Neural progenitor cell (in vitro differentiated cells): ENCODE measurements at regions not wholly inside any gene's neighbourhood (a gene's known extent, or its start where the extent isn't known, plus 50 kb on each side); places are given as distances from the start of the nearest gene placed in this dataset.

Source experiments
- DNase-seq: peaks from one replicate; pipeline ENCODE4 v3.0.0-alpha.2; 2016; ENCODE audit warnings: low spot score
- H2AFZ ChIP-seq: fragments of 200-600 bp; sonication (generic); replicated peaks from 2 replicates; pipeline ENCODE4 v1.6.1; 2016; ENCODE audit warnings: antibody characterized with exemption
- H3F3A ChIP-seq: fragments of 200-600 bp; sonication (generic); 2 replicates; pipeline ENCODE4 v1.6.1; 2016; ENCODE audit warnings: antibody characterized with exemption, low read depth
- H3K27ac ChIP-seq: fragments of 200-600 bp; sonication (generic); 2 replicates; pipeline ENCODE4 v1.5.1; 2016; ENCODE audit warnings: mild to moderate bottlenecking
- H3K27me3 ChIP-seq: fragments of 200-600 bp; sonication (generic); 2 replicates; pipeline ENCODE4 v1.6.1; 2016; ENCODE audit warnings: mild to moderate bottlenecking, moderate library complexity
- H3K36me3 ChIP-seq: fragments of 200-600 bp; sonication (generic); 2 replicates; pipeline ENCODE4 v1.5.1; 2016
- H3K4me1 ChIP-seq: fragments of 200-600 bp; sonication (generic); 2 replicates; pipeline ENCODE4 v1.6.1; 2016; ENCODE audit warnings: mixed run types
- H3K4me2 ChIP-seq: fragments of 200-600 bp; sonication (generic); 2 replicates; pipeline ENCODE4 v1.6.1; 2016
- H3K4me3 ChIP-seq: fragments of 200-600 bp; sonication (generic); 2 replicates; pipeline ENCODE4 v1.5.1; 2016
- H3K79me2 ChIP-seq: fragments of 200-600 bp; sonication (generic); 2 replicates; pipeline ENCODE4 v1.6.1; 2016; ENCODE audit warnings: low read depth
- H3K9ac ChIP-seq: fragments of 200-600 bp; sonication (generic); 2 replicates; pipeline ENCODE4 v1.6.1; 2016
- H3K9me3 ChIP-seq: fragments of 200-600 bp; sonication (generic); 2 replicates; pipeline ENCODE4 v1.5.1; 2016; ENCODE audit warnings: low read depth
- H4K20me1 ChIP-seq: fragments of 200-600 bp; sonication (generic); 2 replicates; pipeline ENCODE4 v1.6.1; 2016; ENCODE audit warnings: low read depth
- H3K27ac Mint-ChIP-seq: 3 replicates; pipeline ENCODE4 v1.8.0; 2021; ENCODE audit warnings: mixed read lengths
- H3K27me3 Mint-ChIP-seq: 2 replicates; pipeline ENCODE4 v1.8.0; 2022; ENCODE audit warnings: low read depth, mild to moderate bottlenecking, inconsistent platforms, moderate library complexity, mixed read lengths; ENCODE audit not compliant: insufficient read depth
- H3K36me3 Mint-ChIP-seq: 3 replicates; pipeline ENCODE4 v1.8.0; 2021; ENCODE audit warnings: mixed read lengths
- H3K4me1 Mint-ChIP-seq: 3 replicates; pipeline ENCODE4 v1.8.0; 2021; ENCODE audit warnings: mixed read lengths
- H3K4me3 Mint-ChIP-seq: 3 replicates; pipeline ENCODE4 v1.8.0; 2021; ENCODE audit warnings: mild to moderate bottlenecking, moderate library complexity, mixed read lengths
- H3K9me3 Mint-ChIP-seq: 3 replicates; pipeline ENCODE4 v1.8.0; 2020; ENCODE audit warnings: mixed read lengths
- EZH2 ChIP-seq: fragments of 200-600 bp; sonication (generic); IDR thresholded peaks from 2 replicates; pipeline ENCODE4 v1.6.1; 2017; ENCODE audit warnings: antibody characterized with exemption, mild to moderate bottlenecking, moderate library complexity
- EZH2phosphoT487 ChIP-seq: fragments of 200-600 bp; sonication (generic); IDR thresholded peaks from 2 replicates; pipeline ENCODE4 v1.6.1; 2017; ENCODE audit warnings: antibody characterized with exemption
- TF ChIP-seq, protein P1 (sequence below): fragments of 200-600 bp; sonication (generic); IDR thresholded peaks from 2 replicates; pipeline ENCODE4 v1.5.1; 2017; ENCODE audit warnings: antibody characterized with exemption, mild to moderate bottlenecking

- peaks cover 40% of the 10 kb centered on the region for H3K4me1 Mint-ChIP-seq
- Histone ChIP-seq H3K9ac (no peak overlapping the region), H3K4me2 (no peak overlapping the region), H3K27ac (no peak overlapping the region), H2AFZ (no peak overlapping the region), H3K4me1 (peaks cover 17% of the 10 kb centered on the region), H3K36me3 (no peaks in the 10 kb centered on the region), H3F3A (no peaks in the 10 kb centered on the region), H3K9me3 (no peaks in the 10 kb centered on the region), H3K4me3 (no peak overlapping the region), H3K27me3 (no peaks in the 10 kb centered on the region), H3K79me2 (no peaks in the 10 kb centered on the region), H4K20me1 (no peaks in the 10 kb centered on the region)
- H3K4me3 Mint-ChIP-seq = no peak overlapping the region
- H3K36me3 Mint-ChIP-seq = no peaks in the 10 kb centered on the region
- peaks cover 3% of the 10 kb centered on the region for H3K27me3 Mint-ChIP-seq
- H3K9me3 Mint-ChIP-seq = no peaks in the 10 kb centered on the region
- no peak for DNase-seq
- TF ChIP-seq EZH2phosphoT487 (no peak), EZH2 (no peak)
- TF ChIP-seq, protein P1, sequence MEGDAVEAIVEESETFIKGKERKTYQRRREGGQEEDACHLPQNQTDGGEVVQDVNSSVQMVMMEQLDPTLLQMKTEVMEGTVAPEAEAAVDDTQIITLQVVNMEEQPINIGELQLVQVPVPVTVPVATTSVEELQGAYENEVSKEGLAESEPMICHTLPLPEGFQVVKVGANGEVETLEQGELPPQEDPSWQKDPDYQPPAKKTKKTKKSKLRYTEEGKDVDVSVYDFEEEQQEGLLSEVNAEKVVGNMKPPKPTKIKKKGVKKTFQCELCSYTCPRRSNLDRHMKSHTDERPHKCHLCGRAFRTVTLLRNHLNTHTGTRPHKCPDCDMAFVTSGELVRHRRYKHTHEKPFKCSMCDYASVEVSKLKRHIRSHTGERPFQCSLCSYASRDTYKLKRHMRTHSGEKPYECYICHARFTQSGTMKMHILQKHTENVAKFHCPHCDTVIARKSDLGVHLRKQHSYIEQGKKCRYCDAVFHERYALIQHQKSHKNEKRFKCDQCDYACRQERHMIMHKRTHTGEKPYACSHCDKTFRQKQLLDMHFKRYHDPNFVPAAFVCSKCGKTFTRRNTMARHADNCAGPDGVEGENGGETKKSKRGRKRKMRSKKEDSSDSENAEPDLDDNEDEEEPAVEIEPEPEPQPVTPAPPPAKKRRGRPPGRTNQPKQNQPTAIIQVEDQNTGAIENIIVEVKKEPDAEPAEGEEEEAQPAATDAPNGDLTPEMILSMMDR = no peak
- peak overlapping the region; percentile 43 for H3K27ac Mint-ChIP-seq
These were observed 175.6 kb upstream of the NECTIN1 start for GRCh38 chr11:119904531-119905035.

- DNase-seq = no peak
- H3K79me2 ChIP-seq = no peaks in the 10 kb centered on the region
- Mint-ChIP-seq H3K36me3 (no peaks in the 10 kb centered on the region), H3K4me3 (no peak overlapping the region), H3K27me3 (peaks cover 2% of the 10 kb centered on the region), H3K9me3 (no peaks in the 10 kb centered on the region), H3K4me1 (peaks cover 33% of the 10 kb centered on the region), H3K27ac (no peak overlapping the region)
- H4K20me1 ChIP-seq = no peaks in the 10 kb centered on the region
- H2AFZ ChIP-seq = no peak overlapping the region
- H3K4me3 ChIP-seq = no peak overlapping the region
- H3K27ac ChIP-seq = no peak overlapping the region
- TF ChIP-seq, protein P1 = no peak
- no peaks in the 10 kb centered on the region for H3F3A ChIP-seq
- no peaks in the 10 kb centered on the region for H3K27me3 ChIP-seq
- no peak overlapping the region for H3K9ac ChIP-seq
- no peaks in the 10 kb centered on the region for H3K36me3 ChIP-seq
- no peak overlapping the region for H3K4me2 ChIP-seq
- peaks cover 17% of the 10 kb centered on the region for H3K4me1 ChIP-seq
- H3K9me3 ChIP-seq = no peaks in the 10 kb centered on the region
These were observed 174.8 kb upstream of the NECTIN1 start for GRCh38 chr11:119903821-119904220.

DNA sequence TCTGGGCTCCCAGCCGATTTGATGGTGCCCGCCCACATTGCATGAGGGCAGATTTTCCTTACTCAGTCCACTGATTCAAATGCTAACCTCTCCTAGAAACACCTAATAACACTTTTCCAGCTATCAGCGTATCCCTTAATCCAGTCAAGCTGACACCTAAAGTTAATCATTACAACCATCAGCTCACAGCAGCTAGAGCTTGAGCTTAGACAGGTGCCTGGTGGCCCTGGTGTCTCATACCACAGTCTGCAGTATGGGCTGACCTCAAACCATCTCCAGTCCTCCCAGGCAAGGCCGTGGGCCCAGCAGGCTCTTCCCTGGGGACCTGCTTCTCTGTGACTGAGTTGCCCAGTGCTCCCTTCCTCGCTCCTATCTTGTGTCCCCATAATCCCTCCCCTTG lies 174.4 kb upstream of the NECTIN1 start:
- peaks cover 28% of the 10 kb centered on the region for H3K4me1 Mint-ChIP-seq
- H3K9me3 ChIP-seq = no peaks in the 10 kb centered on the region
- H3K79me2 ChIP-seq = no peaks in the 10 kb centered on the region
- H3K4me3 ChIP-seq = no peak overlapping the region
- H3K36me3 Mint-ChIP-seq = no peaks in the 10 kb centered on the region
- H2AFZ ChIP-seq = no peak overlapping the region
- no peak overlapping the region for H3K27ac Mint-ChIP-seq
- no peaks in the 10 kb centered on the region for H3K36me3 ChIP-seq
- H3K9me3 Mint-ChIP-seq = no peaks in the 10 kb centered on the region
- H3K9ac ChIP-seq = no peak overlapping the region
- no peaks in the 10 kb centered on the region for H3F3A ChIP-seq
- no peaks in the 10 kb centered on the region for H4K20me1 ChIP-seq
- H3K27me3 ChIP-seq = no peaks in the 10 kb centered on the region
- DNase-seq = no peak
- H3K27me3 Mint-ChIP-seq = no peaks in the 10 kb centered on the region
- no peak overlapping the region for H3K27ac ChIP-seq
- H3K4me1 ChIP-seq = peaks cover 15% of the 10 kb centered on the region
- TF ChIP-seq EZH2phosphoT487 (no peak), EZH2 (no peak)
- TF ChIP-seq, protein P1 = no peak
- H3K4me3 Mint-ChIP-seq = no peak overlapping the region
- H3K4me2 ChIP-seq = no peak overlapping the region
